ENCODE measurements at regions not wholly inside any gene's neighbourhood (a gene's known extent, or its start where the extent isn't known, plus 50 kb on each side); places are given as distances from the start of the nearest gene placed in this dataset.

GRCh38 chr2:147711031-147711430 is 133.8 kb upstream of the ACVR2A start (continued):
- TF ChIP-seq REST (IDR thresholded peaks at IDR 0.05; ENCODE audit: unreplicated experiment) = no peak

- Histone ChIP-seq H3K4me2 (no peak overlapping the region), H2AFZ (no peak overlapping the region), H3K27me3 (ENCODE audit: insufficient read depth) (no peaks in the 10 kb centered on the region), H3K36me3 (ENCODE audit: insufficient read depth) (no peaks in the 10 kb centered on the region), H4K20me1 (replicated peaks; ENCODE audit: insufficient read depth) (no peaks in the 10 kb centered on the region), H3F3A (replicated peaks; ENCODE audit: low read depth) (no peaks in the 10 kb centered on the region), H3K27ac (ENCODE audit: low read depth) (no peak overlapping the region), H3K79me2 (replicated peaks; ENCODE audit: insufficient read depth) (no peaks in the 10 kb centered on the region), H3K4me3 (no peak overlapping the region), H3K4me1 (ENCODE audit: insufficient read depth) (no peaks in the 10 kb centered on the region; the same call in 1 of the 2 replicates), H3K9me2 (ENCODE audit: insufficient read depth) (peaks cover 4% of the 10 kb centered on the region; the same call in 1 of the 2 replicates)
- Mint-ChIP-seq H3K9me3 (no peaks in the 10 kb centered on the region), H3K27me3 (ENCODE audit: insufficient read depth, low read depth, poor library complexity) (peaks cover 2% of the 10 kb centered on the region), H3K4me1 (peaks cover 5% of the 10 kb centered on the region; the same call in 2 of the 3 replicates), H3K4me3 (no peak overlapping the region), H3K36me3 (ENCODE audit: low read depth) (no peaks in the 10 kb centered on the region), H3K27ac (no peak overlapping the region)
- DNase-seq (ENCODE audit: low spot score) (peak; percentile 2), ATAC-seq (no peak)
- TF ChIP-seq NANOG (IDR thresholded peaks at IDR 0.05; ENCODE audit: borderline replicate concordance) (no peak), ZNF331 (CRISPR knock-in tag; IDR thresholded peaks at IDR 0.05; ENCODE audit: low read depth) (no peak), CREB1 (CRISPR knock-in tag; IDR thresholded peaks at IDR 0.05; ENCODE audit: low read depth) (no peak), POLR2AphosphoS5 (IDR thresholded peaks at IDR 0.05; ENCODE audit: low read depth) (no peak), EZH2 (IDR thresholded peaks at IDR 0.05; ENCODE audit: low read depth, unreplicated experiment) (no peak), ZNF114 (CRISPR knock-in tag; IDR thresholded peaks at IDR 0.05) (no peak), EZH2phosphoT487 (IDR thresholded peaks at IDR 0.05; ENCODE audit: unreplicated experiment) (no peak), STAT1 (IDR thresholded peaks at IDR 0.05; ENCODE audit: unreplicated experiment) (no peak), ZNF462 (CRISPR knock-in tag; IDR thresholded peaks at IDR 0.05) (no peak), REST (IDR thresholded peaks at IDR 0.05; ENCODE audit: unreplicated experiment) (no peak), JUNB (IDR thresholded peaks at IDR 0.05; ENCODE audit: unreplicated experiment) (no peak)
- TF ChIP-seq, protein P1, sequence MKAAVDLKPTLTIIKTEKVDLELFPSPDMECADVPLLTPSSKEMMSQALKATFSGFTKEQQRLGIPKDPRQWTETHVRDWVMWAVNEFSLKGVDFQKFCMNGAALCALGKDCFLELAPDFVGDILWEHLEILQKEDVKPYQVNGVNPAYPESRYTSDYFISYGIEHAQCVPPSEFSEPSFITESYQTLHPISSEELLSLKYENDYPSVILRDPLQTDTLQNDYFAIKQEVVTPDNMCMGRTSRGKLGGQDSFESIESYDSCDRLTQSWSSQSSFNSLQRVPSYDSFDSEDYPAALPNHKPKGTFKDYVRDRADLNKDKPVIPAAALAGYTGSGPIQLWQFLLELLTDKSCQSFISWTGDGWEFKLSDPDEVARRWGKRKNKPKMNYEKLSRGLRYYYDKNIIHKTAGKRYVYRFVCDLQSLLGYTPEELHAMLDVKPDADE (IDR thresholded peaks at IDR 0.05) = no peak
Measured at GRCh38 chr2:147709655-147710054, 135.2 kb upstream of the ACVR2A start.

All from GM23338 (cell line).